SK-N-MC (cell line): ENCODE measurements at regions not wholly inside any gene's neighbourhood (a gene's known extent, or its start where the extent isn't known, plus 50 kb on each side); places are given as distances from the start of the nearest gene placed in this dataset.
A peak's percentile ranks its signal among the peaks of the same experiment; 100 is the strongest.

ENCODE experiments used
- DNase-seq: peaks from one replicate; pipeline ENCODE4 v3.0.0-alpha.2; 2011; ENCODE audit warnings: low read depth, low spot score
- H3K27ac ChIP-seq: fragments of 200-600 bp; sonication (generic); 2 replicates; pipeline ENCODE4 v1.5.1; 2016; ENCODE audit warnings: mixed run types
- H3K36me3 ChIP-seq: fragments of 200-600 bp; sonication (generic); 2 replicates; pipeline ENCODE4 v1.6.1; 2017; ENCODE audit warnings: antibody characterized with exemption, low read length, mixed read lengths; ENCODE audit not compliant: insufficient read depth
- H3K4me3 ChIP-seq: fragments of 200-600 bp; sonication (generic); 2 replicates; pipeline ENCODE4 v1.5.1; 2016
- H3K9ac ChIP-seq: fragments of 200-600 bp; sonication (generic); 2 replicates; pipeline ENCODE4 v1.8.0; 2017; ENCODE audit warnings: mixed run types, mixed read lengths; ENCODE audit not compliant: insufficient read length
- H3K9me3 ChIP-seq: fragments of 200-600 bp; sonication (generic); 2 replicates; pipeline ENCODE4 v1.6.1; 2017; ENCODE audit warnings: low read depth, mild to moderate bottlenecking, antibody characterized with exemption, low read length, moderate library complexity, mixed read lengths
- EZH2 ChIP-seq: fragments of 200-600 bp; sonication (generic); IDR thresholded peaks from one replicate; pipeline ENCODE4 v1.6.1; 2017; ENCODE audit warnings: antibody characterized with exemption
- FOXP2 ChIP-seq: optimal IDR thresholded peaks from 2 replicates; pipeline ENCODE3; 2011; ENCODE audit warnings: mild to moderate bottlenecking, moderate library complexity; ENCODE audit not compliant: insufficient read depth; ENCODE audit errors: extremely low read length, control extremely low read depth
- POLR2AphosphoS5 ChIP-seq: IDR thresholded peaks from 2 replicates; pipeline ENCODE4 v1.6.1; 2012; ENCODE audit warnings: mild to moderate bottlenecking, low read depth, low read length, borderline replicate concordance

- Histone ChIP-seq H3K9me3 (no peaks in the 10 kb centered on the region; the same call in 1 of the 2 replicates), H3K36me3 (no peaks in the 10 kb centered on the region), H3K4me3 (no peak overlapping the region), H3K9ac (no peak overlapping the region), H3K27ac (no peak overlapping the region)
- no peak for TF ChIP-seq FOXP2
- no peak for TF ChIP-seq POLR2AphosphoS5
- TF ChIP-seq EZH2 = no peak
- DNase-seq = no peak
These were observed 71.7 kb upstream of the FCN1 start for GRCh38 chr9:134989206-134990065.

DNA sequence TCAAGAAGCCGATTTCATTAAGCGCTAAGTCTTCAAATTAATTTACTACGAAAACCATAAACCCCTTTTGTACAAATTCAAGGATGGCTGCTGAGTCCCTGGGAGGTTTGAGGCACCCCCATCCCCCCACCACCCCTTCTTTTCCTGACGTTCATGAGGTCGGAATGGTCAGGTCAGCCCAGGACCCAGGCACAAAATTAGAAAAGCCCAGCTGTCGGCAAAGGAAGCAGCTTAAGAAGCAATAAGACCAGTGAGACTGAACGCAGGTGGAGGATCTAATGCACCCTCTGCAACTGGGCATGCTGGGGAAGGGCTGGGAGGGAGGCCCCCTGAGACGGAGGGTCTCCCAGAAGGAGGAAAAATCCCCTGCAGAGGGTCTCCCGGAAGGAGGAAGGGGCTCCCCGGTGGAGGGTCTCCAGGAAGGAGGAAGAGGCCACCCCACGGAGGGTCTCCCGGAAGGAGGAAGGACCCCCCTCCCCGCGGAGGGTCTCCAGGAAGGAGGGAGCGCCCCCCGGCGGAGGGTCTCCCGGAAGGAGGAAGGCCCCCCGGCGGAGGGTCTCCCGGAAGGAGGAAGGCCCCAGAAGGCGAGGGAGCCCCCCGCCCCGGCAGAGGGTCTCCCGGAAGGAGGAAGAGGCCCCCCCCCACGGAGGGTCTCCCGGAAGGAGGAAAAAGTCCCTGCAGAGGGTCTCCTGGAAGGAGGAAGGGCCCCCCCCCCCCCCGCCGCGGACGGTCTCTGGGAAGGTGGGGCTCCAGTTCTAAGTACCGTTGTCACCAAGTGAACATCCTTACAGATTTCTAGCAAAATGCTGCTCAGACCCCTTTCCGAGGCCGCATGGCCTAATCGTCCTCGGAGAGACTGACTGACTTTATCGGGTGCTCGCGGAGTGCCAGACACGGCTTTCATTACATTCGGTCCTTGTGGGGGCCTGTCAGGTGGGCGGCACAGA lies 74.4 kb upstream of the FCN1 start:
- Histone ChIP-seq H3K27ac (peak overlapping the region; percentile 95), H3K9ac (peak overlapping the region; percentile 74), H3K4me3 (peak overlapping the region; percentile 76), H3K36me3 (no peaks in the 10 kb centered on the region), H3K9me3 (no peaks in the 10 kb centered on the region; the same call in 1 of the 2 replicates)
- no peak for TF ChIP-seq FOXP2
- no peak for TF ChIP-seq EZH2
- TF ChIP-seq POLR2AphosphoS5 = no peak
- no peak for DNase-seq

- TF ChIP-seq FOXP2 (no peak), POLR2AphosphoS5 (no peak), EZH2 (no peak)
- Histone ChIP-seq H3K27ac (peak overlapping the region; percentile 95), H3K9me3 (no peaks in the 10 kb centered on the region), H3K9ac (peak overlapping the region; percentile 74), H3K36me3 (no peaks in the 10 kb centered on the region), H3K4me3 (peak overlapping the region; percentile 76)
- no peak for DNase-seq
These were observed 75.0 kb upstream of the FCN1 start for GRCh38 chr9:134992755-134993124.

- Histone ChIP-seq H3K4me3 (peak overlapping the region; percentile 76), H3K36me3 (no peaks in the 10 kb centered on the region), H3K27ac (peak overlapping the region; percentile 95), H3K9ac (peak overlapping the region; percentile 74), H3K9me3 (no peaks in the 10 kb centered on the region)
- TF ChIP-seq FOXP2 (no peak), EZH2 (no peak), POLR2AphosphoS5 (no peak)
- no peak for DNase-seq
These were observed 75.7 kb upstream of the FCN1 start for GRCh38 chr9:134993416-134993815.

DNA sequence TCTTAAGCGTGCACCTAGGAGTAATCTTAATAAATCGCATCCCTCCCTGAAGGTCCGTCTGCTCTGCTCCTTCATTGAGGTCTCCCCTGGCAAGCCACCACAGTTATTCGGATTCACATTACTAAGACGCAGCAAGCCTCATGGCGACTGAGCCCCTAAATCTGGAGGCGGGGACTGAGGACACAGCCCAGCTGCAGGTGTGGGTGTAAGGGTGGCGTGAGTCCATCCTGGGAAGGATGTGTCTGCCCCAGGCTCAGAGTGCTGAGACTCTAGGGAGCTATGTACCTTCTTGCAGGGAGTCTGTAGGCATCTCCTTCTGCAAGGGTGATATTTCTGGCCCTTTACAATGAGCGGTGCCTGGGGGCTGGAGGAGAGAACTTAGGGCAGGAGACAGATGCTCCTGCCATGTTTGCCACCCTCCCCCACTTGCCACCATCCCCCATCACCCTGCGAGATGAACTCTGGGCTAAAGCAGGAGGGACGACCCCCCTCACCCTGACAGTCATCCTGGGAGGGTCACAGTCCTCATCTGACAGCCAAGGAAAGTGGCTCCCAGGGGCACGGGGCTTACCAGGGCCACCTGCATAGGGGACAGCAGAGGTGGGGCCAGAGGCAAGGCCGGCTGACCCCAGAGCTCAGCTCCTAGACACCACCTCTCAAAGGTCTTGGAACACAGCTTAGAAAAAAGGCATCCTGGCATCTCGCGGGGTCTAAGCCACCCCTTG lies 76.4 kb upstream of the FCN1 start:
- Histone ChIP-seq H3K9ac (no peak overlapping the region), H3K36me3 (no peaks in the 10 kb centered on the region), H3K4me3 (no peak overlapping the region), H3K9me3 (no peaks in the 10 kb centered on the region), H3K27ac (no peak overlapping the region)
- DNase-seq = no peak
- TF ChIP-seq EZH2 (no peak), FOXP2 (no peak), POLR2AphosphoS5 (no peak)

- Histone ChIP-seq H3K27ac (no peak overlapping the region), H3K36me3 (no peaks in the 10 kb centered on the region), H3K4me3 (no peak overlapping the region), H3K9me3 (peaks cover 2% of the 10 kb centered on the region; the same call in 1 of the 2 replicates), H3K9ac (no peak overlapping the region)
- DNase-seq = no peak
- TF ChIP-seq EZH2 = no peak
- no peak for TF ChIP-seq FOXP2
- no peak for TF ChIP-seq POLR2AphosphoS5
These were observed 77.4 kb upstream of the FCN1 start for GRCh38 chr9:134994926-134995791.

GRCh38 chr9:134995792-134996120 lies 78.0 kb upstream of the FCN1 start:
- Histone ChIP-seq H3K27ac (no peak overlapping the region), H3K9me3 (peaks cover 6% of the 10 kb centered on the region; the same call in 1 of the 2 replicates), H3K4me3 (no peak overlapping the region), H3K36me3 (no peaks in the 10 kb centered on the region), H3K9ac (no peak overlapping the region)
- DNase-seq = no peak
- no peak for TF ChIP-seq EZH2
- TF ChIP-seq POLR2AphosphoS5 = no peak
- TF ChIP-seq FOXP2 = no peak
